ENCODE measurements at regions not wholly inside any gene's neighbourhood (a gene's known extent, or its start where the extent isn't known, plus 50 kb on each side); places are given as distances from the start of the nearest gene placed in this dataset.
"Not testable (repeated sequence)": the region's sequence is repeated elsewhere in the genome, so short reads cannot be mapped to it uniquely, and the experiment has no call there.

DNA sequence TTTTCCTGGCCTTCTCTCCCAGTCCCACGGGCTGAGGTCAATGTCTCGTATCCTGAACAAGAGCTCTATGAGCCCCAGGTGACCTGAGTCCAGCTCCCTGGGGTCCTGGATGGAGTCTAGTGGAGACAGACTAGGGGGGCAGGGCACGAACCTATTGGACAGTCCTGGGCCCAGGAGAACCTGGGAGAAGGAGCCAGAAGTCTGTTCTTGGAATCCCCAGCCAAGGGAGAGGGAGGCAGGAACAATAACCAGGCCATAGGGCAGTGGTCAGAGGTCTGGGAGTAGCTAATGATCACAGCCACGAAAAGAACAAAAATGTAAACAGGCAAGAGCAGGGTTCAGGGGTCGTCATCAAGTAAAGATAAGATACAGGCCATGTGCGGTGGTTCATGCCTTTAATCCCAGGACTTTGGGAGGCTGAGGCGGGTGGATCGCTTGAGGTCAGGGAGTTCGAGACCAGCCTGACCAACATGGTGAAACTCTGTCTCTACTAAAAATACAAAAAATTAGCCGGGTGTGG, 60.8 kb downstream of the COPRS start:
- DNase-seq (ENCODE audit: low read depth): no peak

DNA sequence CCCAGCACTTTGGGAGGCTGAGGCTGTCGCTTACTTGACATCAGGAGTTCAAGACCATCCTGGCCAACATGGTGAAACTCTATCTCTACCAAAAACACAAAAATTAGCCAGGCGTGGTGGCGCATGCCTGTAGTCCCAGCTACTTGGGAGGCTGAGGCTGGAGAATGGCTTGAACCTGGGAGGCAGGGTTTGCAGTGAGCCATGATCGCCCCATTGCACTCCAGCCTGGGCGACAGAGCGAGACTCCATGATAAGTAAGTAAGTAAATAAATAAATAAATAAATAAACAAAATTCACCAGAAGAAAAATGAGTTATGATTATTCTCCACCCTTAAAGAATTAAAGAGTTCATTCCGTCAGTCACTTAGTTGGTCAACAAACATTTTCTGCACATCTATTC, 63.1 kb downstream of the COPRS start:
- not testable (repeated sequence) for DNase-seq (ENCODE audit: low read depth)

DNA sequence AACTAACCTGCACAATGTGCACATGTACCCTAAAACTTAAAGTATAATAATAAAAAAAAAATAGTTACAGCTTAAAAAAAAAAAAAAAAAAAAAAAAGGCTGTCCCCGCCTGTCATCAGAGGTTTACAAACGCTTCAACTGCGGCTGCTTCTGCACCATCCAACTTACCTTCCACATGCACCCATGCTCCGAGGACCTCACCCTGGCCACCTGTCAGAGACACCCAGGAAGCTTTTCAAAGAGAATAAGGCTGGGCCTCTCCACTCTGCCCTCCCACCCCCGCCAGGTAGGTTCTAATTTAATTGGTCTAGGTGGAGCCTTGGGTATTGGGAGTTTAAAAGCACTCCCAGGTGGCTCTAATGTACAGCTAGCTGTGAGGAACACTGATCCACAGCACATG, 64.9 kb downstream of the COPRS start:
- DNase-seq (ENCODE audit: low read depth): no peak

DNA sequence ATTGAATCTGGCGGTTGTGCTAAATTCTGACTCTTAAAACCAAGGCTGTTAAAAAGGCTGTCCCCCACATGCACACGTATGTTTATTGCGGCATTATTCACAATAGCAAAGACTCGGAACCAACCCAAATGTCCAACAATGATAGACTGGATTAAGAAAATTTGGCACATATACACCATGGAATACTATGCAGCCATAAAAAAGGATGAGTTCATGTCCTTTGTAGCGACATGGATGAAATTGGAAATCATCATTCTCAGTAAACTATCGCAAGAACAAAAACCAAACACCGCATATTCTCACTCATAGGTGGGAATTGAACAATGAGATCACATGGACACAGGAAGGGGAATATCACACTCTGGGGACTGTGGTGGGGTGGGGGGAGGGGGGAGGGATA, 65.4 kb downstream of the COPRS start:
- DNase-seq (ENCODE audit: low read depth): not testable (repeated sequence)

DNA sequence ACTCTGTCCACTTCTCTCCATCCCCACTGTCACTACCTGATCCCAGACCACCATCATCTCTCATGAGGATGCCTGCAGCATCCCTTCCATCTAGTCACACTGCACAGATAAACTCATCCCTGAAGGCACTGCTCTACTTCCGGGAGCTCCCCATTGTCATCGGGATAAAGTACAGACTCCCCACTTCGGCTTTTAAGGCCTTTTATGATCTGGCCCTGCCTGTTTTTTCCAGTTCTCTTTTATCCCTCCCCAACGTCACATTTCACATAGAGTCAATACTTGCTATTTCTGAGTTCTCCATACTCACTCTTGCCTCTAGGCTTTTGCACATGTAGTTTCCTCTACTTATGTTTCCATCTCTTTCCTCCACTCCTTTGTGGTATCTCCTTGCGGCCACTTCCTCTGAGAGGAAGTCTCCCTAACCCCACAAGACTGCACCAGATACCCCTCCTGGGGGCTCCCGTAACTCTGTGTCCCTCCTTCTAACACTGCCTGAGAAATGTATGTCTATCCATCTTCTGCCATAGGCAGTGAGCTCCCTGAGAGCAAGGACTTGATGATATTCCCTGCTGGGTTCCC, 66.9 kb downstream of the COPRS start:
- no peak for DNase-seq (ENCODE audit: low read depth)

DNA sequence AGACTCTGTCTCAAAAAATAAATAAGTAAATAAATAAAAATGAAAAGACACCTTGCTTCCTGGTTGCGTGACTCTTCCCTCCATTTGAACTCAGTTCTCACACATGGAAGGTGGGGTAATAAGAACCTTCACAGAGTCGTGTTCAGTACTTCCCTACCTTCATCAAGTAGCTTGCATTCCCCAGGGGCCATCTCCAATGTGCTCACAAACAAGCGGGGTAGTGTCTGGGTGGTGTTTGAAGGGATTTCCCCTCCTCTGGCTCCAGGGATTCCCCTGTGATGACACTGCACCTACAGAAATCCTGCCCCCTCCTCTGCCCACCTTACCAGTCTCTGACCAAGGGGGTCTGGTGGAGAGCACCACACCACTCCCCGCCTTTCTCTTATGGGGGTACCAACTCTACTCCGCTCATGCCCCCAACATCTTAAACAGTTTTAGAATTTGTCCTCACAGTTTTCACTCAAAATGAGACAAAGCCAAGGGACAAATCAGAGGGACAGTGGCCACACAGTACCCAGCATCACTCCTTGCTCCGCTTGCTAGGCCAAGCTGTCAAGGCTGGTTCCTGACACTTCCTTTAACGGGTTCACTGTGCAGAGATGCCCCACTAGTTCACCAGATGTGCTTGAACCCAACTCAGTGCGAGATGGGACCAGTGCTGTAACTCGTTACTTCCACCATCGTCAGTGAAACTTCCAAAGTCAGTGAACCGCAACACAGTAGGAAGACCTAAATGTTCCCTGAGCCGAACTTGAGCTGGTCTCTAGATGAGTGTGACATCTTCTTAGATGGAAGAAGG, 69.1 kb downstream of the COPRS start:
- DNase-seq (ENCODE audit: low read depth): no peak

DNA sequence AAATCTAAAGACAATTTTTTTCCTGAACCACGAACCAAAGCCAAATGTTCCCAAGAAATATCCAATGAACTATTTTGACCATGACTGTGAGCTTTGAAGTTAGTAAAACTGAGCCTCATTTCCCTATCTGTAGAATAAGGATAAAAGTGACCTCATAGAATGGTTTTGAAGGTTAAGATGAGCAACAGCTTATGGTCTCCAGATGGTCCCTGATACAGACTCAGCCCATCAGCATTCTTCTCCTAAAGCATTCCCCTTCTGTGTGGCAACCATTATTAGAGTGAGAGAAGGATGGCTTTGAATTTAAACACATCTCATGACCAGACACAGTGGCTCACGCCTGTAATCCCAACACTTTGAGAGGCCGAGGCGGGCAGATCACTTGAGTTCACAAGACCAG, 70.1 kb downstream of the COPRS start:
- no peak for DNase-seq (ENCODE audit: low read depth)

DNA sequence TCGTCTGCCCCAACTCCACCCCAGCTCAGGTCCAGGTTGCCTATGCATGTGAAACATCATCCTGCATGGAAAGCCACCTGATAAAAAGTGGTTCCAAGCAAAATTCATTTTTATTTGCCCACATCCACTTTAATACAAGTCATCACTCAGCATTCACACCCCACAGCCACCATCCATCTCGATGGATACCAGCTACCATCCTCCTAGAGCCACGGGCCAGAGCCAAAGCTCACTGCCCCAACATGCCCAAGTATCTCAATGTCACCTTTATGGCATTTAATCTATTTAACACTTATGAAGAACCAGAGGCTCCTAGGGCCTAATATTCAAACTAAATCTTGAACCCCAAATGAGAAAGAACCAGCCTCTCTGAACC, 70.5 kb downstream of the COPRS start:
- DNase-seq (ENCODE audit: low read depth): no peak

DNA sequence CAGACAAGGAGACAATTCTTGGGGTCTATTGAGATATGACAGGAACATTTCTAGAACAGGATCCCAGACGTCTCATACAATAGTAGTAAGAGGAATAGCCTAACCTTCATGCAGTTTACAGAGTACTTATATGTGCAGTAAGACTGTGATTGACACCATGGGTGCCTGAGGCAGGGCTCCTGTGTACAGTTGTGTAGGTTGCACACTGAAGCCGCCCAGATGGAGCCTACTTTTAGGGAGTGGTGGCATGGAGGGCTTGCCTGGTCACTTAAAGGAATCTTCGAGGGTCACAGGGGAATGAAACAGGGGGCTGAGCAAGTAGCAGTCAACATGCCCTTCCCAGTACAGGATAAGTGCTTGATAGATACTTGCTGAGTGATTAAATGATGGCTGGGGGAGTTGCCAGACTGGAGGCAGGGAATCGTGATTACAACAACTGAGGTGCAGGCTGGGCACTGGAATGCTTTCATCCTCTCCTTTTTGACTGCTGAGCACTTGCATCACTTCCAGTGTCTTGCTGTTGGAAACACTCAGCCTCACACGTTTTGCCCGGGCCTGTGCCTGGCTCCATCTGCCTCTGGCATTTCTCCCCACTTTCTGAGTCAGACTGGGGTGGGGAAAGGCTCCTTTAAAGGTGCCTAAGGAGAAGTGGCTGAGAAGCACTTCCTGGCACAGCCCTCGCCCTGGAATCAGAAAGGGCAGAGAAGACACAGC, 71.0 kb downstream of the COPRS start:
- DNase-seq (ENCODE audit: low read depth): peak; percentile 17

DNA sequence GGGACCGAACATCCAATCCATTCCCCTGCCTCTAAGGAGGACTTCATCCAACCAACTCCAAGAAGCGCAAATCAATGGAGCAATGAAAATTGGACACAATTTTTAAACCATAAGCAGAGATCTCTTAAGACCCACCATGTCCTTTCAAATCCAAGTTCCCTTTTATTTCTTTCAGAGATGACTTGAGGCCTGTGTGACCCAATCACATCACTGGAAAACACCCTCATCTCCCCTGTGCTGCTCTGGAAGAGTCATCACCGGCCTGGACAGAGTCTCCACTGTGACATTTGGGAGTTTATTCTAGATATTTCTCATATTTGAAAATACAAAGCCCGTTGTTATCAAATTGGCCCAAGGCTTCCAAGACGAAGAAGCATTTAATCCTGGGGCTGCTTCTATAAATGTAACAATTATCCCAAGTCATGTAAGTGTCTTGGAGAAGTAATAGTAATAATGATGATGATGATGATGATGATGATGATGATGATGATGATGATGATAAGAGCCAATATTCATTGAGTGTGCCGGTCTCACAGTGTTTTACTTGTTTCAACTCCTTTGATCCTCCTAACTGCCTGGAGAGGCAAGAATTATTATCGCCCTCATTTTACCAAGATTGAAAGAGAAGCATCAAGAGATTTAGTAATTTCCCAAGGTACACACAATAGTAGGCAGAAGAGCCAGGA, 72.1 kb downstream of the COPRS start:
- DNase-seq (ENCODE audit: low read depth): no peak

DNA sequence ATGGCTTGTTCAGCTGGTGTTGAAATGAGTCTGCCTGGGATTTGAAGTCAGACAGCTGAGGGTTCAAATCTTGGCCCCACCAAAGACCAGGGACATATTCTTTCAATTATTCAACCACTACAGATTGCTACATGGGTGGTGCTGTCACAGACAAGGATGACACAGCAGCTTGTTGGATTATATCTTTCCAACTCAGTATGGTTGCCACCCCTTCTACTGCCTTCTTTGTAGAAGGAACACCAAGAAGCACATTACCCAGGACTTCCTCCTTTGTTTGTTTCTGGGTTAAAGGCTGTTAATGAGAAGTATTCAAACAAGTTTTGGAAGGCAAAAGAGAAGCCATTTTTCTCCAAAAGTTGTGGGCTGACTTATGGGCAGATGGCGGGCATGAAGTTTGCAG, 78.6 kb downstream of the COPRS start:
- DNase-seq (ENCODE audit: low read depth): no peak

DNA sequence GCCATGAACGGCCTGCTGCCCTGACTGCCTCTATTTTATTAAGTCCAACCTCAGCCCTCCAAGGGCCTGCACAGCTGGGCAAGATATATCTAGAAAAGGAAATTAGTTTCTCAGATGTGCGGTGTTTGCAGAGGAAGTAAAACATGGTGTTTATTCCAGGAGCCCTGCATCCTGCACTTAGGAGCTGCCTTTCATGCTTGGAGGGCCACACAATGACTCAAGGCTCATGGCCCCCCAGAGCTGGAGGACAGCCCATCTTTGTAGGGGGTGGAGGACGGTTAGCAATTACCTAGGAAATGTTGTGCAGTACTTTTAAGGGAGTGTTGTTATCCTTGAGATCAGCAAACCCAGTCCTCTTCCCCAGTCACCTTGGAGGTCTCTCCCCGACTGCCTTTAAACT, 80.5 kb downstream of the COPRS start:
- no peak for DNase-seq (ENCODE audit: low read depth)

DNA sequence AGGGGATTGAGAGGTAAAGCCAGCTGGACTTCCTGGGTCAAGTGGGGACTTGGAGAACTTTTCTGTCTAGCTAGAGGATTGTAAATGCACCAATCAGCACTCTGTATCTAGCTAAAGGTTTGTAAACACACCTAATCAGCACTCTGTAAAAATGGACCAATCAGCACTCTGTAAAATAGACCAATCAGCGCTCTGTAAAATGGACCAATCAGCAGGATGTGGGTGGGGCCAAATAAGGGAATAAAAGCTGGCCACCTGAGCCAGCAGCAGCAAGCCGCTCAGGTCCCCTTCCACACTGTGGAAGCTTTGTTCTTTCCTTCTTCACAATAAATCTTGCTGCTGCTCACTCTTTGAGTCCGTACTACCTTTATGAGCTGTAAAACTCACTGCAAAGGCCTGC, 87.7 kb downstream of the COPRS start:
- not testable (repeated sequence) for DNase-seq (ENCODE audit: low read depth)

DNA sequence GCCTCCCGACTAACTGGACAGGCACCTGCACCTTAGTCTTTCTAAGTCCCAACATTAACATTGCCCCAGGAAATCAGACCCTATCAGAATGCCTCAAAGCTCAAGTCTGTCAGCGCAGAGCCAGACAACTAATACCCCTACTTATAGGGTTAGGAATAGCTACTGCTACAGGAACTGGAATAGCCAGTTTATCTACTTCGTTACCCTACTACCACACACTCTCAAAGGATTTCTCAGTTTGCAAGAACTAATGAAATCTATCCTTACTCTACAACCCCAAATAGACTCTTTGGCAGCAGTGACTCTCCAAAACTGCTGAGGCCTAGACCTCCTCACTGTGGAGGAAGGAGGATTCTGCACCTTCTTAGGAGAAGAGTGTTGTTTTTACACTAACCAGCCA, 88.5 kb downstream of the COPRS start:
- DNase-seq (ENCODE audit: low read depth): not testable (repeated sequence)

DNA sequence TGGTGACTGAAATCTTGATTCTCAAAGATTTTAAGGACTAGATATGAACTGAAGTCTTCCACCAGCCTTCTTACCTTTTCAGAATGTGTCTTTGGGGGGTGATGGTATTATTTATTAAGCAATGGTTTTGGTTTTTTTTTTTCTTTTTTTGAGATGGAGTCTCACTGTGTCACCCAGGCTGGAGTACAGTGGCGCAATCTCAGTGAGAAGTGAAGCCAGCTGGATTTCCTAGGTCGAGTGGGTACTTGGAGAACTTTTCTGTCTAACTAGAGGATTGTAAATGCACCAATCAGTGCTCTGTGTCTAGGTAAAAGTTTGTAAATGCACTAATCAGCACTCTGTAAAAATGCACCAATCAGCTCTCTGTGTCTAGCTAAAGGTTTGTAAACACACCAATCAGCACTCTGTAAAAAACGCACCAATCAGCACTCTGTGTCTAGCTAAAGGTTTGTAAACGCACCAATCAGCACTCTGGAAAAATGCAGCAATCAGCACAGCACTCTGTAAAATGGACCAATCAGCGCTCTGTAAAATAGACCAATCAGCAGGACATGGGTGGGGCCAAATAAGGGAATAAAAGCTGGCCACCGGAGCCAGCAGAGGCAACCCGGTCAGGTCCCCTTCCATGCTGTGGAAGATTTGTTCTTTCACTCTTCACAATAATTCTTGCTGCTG, 97.1 kb downstream of the COPRS start:
- not testable (repeated sequence) for DNase-seq (ENCODE audit: low read depth)

DNA sequence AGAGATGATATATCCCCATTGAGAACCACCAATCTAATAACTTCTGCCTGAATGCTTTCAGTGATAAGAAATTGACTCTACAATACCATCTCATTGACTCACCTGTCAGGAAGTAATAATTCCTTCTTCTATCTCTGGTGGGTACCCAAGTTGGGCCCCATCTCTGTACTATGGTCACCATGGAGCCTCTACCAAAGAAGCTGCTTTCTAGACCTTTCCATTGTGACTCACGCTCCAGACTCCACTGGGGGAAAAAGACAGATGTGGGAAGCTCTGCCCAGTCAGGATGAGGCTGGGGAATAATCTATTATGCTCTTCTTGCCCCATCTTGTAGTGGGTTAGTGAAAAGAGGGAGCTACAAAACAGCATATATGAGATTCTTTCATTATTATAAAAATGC, 100.4 kb downstream of the COPRS start:
- DNase-seq (ENCODE audit: low read depth): no peak

DNA sequence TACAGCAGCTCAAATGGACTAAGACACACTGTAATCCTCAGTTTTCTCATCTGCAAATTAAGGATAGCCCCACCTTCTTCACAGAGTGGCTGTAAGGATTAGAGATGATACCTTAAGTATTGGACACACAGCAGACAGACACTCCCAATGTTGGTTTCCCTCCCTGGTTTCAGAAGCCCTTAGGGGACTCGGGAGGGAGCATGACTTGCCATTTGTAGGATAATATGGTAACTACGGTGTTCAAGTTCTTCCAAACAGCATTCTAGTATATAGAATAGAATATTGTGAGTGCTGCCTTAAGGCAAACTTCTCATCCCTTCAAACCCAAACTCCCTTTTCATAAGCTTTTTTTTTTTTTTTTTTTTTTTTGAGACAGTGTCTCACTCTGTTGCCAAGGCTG, 101.9 kb downstream of the COPRS start:
- no peak for DNase-seq (ENCODE audit: low read depth)

DNA sequence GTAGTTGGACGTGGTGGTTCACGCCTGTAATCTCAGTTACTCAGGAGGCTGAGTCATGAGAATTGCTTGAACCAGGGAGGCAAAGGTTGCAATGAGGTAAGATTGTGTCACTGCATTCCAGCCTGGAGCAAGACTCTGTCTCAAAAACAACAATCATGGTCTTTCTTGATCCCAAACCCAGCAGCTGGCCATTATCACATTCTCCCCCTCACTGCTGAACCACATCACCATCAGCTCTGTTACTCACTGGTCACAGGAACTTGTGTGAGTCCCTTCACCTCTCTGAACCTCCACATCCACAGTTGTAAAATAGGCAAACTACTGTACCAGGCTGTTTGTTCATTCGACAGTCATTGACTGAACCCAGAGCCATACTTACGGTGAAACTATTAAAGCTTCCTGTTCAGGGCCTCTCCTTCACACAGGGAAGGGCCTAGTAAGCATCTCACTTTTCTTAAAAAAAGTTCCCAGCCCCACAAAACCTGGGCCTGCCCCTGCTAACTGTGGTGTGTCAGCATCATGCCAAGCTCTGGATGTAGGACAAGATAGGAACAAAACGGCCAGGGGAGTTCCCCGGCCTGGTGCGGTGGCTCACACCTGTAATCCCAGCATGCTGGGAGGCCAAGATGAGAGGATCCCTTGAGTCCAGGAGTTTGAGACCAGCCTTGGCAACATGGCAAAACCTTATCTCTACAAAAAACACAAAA, 104.7 kb downstream of the COPRS start:
- DNase-seq (ENCODE audit: low read depth): peak; percentile 20

DNA sequence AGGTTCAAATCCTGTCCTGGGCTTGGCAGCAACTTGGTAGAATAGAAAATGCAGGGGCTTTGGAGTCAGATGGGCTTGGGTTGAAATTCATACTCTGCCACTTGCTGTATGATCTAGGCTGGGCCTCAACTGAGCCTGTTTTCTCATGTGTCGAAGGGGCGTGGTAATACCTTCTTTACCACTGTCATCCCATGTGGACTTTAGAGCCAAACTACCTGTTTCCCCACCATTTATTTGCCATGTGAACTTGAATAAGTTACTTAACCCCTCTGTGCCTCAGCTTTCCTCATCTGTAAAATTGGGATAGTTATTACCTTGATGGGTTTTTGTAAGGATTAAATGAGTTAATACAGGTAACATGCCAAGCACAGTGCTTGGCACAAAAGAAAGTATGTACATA, 106.0 kb downstream of the COPRS start:
- DNase-seq (ENCODE audit: low read depth): no peak

DNA sequence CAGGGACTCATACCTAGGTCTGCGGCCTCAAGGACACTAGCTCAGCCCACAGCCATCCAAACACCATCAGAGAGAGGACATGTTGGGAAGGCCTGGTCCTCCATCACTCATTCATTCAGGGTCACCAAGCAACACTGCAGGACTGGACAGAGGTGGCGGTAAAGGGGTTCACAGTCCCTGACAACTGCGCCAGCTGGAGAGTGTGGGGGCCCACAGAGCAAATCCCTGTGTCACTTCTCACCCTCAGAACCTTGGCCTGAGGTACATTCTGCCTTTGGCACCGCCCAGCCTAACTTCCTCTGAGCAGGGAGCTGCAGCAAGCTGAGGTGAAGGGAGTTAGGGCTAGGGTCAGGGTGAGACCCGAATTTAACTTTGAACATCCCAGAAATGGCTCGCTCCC, 106.5 kb downstream of the COPRS start:
- DNase-seq (ENCODE audit: low read depth): no peak

DNA sequence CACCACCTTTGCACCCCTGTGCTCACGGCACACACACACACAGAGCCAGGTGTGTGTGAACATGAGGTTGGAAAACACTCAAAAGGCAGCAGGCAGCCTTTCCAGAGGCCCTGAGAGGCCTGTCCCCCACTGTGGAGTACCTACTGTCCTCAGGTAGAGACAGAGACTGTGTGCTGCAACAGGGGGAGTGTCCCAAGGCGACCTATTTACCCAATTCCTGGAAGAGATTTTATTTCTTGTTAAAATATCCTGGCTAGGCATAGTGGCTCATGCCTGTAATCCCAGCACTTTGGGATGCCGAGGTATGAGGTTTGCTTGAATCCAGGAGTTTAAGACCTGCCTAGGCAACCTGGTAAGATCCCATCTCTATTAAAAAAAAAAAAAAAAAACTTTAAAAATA, 108.5 kb downstream of the COPRS start:
- DNase-seq (ENCODE audit: low read depth): no peak

All from HS-27A (cell line).